ENCODE measurements at regions not wholly inside any gene's neighbourhood (a gene's known extent, or its start where the extent isn't known, plus 50 kb on each side); places are given as distances from the start of the nearest gene placed in this dataset.

GRCh38 chr5:54807421-54807820 lies 178.0 kb downstream of the ESM1 start:
- Mint-ChIP-seq H3K4me1 (ENCODE audit: unreplicated experiment) (no peaks in the 10 kb centered on the region), H3K4me3 (ENCODE audit: unreplicated experiment) (no peak overlapping the region), H3K27ac (ENCODE audit: unreplicated experiment) (no peak overlapping the region), H3K27me3 (ENCODE audit: unreplicated experiment) (peaks cover 4% of the 10 kb centered on the region), H3K9me3 (ENCODE audit: unreplicated experiment) (no peaks in the 10 kb centered on the region), H3K36me3 (ENCODE audit: low read depth, unreplicated experiment) (peaks cover 7% of the 10 kb centered on the region)
- no peak for TF ChIP-seq CTCF (IDR thresholded peaks at IDR 0.05; ENCODE audit: unreplicated experiment)
- no peak for DNase-seq (ENCODE audit: low spot score)

GRCh38 chr5:54804521-54804920 lies 180.9 kb downstream of the ESM1 start:
- Mint-ChIP-seq H3K27me3 (ENCODE audit: unreplicated experiment) (peaks cover 2% of the 10 kb centered on the region), H3K4me1 (ENCODE audit: unreplicated experiment) (no peaks in the 10 kb centered on the region), H3K27ac (ENCODE audit: unreplicated experiment) (no peak overlapping the region), H3K9me3 (ENCODE audit: unreplicated experiment) (no peaks in the 10 kb centered on the region), H3K36me3 (ENCODE audit: low read depth, unreplicated experiment) (peaks cover 7% of the 10 kb centered on the region), H3K4me3 (ENCODE audit: unreplicated experiment) (no peak overlapping the region)
- no peak for DNase-seq (ENCODE audit: low spot score)
- TF ChIP-seq CTCF (IDR thresholded peaks at IDR 0.05; ENCODE audit: unreplicated experiment): no peak

GRCh38 chr5:54804086-54804485 lies 181.3 kb downstream of the ESM1 start:
- no peaks in the 10 kb centered on the region for H3K9me3 Mint-ChIP-seq (ENCODE audit: unreplicated experiment)
- H3K4me3 Mint-ChIP-seq (ENCODE audit: unreplicated experiment): no peak overlapping the region
- no peak for DNase-seq (ENCODE audit: low spot score)
- H3K27me3 Mint-ChIP-seq (ENCODE audit: unreplicated experiment): peaks cover 2% of the 10 kb centered on the region
- H3K36me3 Mint-ChIP-seq (ENCODE audit: low read depth, unreplicated experiment): peaks cover 7% of the 10 kb centered on the region
- H3K4me1 Mint-ChIP-seq (ENCODE audit: unreplicated experiment): no peaks in the 10 kb centered on the region
- no peak for TF ChIP-seq CTCF (IDR thresholded peaks at IDR 0.05; ENCODE audit: unreplicated experiment)
- H3K27ac Mint-ChIP-seq (ENCODE audit: unreplicated experiment): no peak overlapping the region

GRCh38 chr5:54803471-54804011 lies 181.9 kb downstream of the ESM1 start:
- Mint-ChIP-seq H3K9me3 (ENCODE audit: unreplicated experiment) (no peaks in the 10 kb centered on the region), H3K36me3 (ENCODE audit: low read depth, unreplicated experiment) (peaks cover 2% of the 10 kb centered on the region), H3K4me3 (ENCODE audit: unreplicated experiment) (no peak overlapping the region), H3K4me1 (ENCODE audit: unreplicated experiment) (no peaks in the 10 kb centered on the region), H3K27ac (ENCODE audit: unreplicated experiment) (no peak overlapping the region), H3K27me3 (ENCODE audit: unreplicated experiment) (peaks cover 1% of the 10 kb centered on the region)
- DNase-seq (ENCODE audit: low spot score): no peak
- TF ChIP-seq CTCF (IDR thresholded peaks at IDR 0.05; ENCODE audit: unreplicated experiment): no peak

- TF ChIP-seq CTCF (IDR thresholded peaks at IDR 0.05; ENCODE audit: unreplicated experiment): no peak
- Mint-ChIP-seq H3K27me3 (ENCODE audit: unreplicated experiment) (no peaks in the 10 kb centered on the region), H3K9me3 (ENCODE audit: unreplicated experiment) (no peaks in the 10 kb centered on the region), H3K27ac (ENCODE audit: unreplicated experiment) (no peak overlapping the region), H3K36me3 (ENCODE audit: low read depth, unreplicated experiment) (no peaks in the 10 kb centered on the region), H3K4me3 (ENCODE audit: unreplicated experiment) (no peak overlapping the region), H3K4me1 (ENCODE audit: unreplicated experiment) (no peaks in the 10 kb centered on the region)
- DNase-seq (ENCODE audit: low spot score): no peak
Observed at GRCh38 chr5:54799645-54800044, 185.7 kb downstream of the ESM1 start.

Measured in endothelial cell (in vitro differentiated cells).